Panc1 (cell line): ENCODE measurements at regions not wholly inside any gene's neighbourhood (a gene's known extent, or its start where the extent isn't known, plus 50 kb on each side); places are given as distances from the start of the nearest gene placed in this dataset.

Experiments used
- POLR2AphosphoS5 ChIP-seq: IDR thresholded peaks from 2 replicates; pipeline ENCODE4 v1.6.1; 2012; ENCODE audit warnings: mild to moderate bottlenecking, low read depth, low read length, moderate library complexity
- SIN3A ChIP-seq: IDR thresholded peaks from 2 replicates; pipeline ENCODE4 v1.6.1; 2012; ENCODE audit warnings: low read depth, mild to moderate bottlenecking, low read length, moderate library complexity, borderline replicate concordance; ENCODE audit not compliant: insufficient read depth
- TCF7L2 ChIP-seq: IDR thresholded peaks from 2 replicates; pipeline ENCODE4 v1.6.1; 2011; ENCODE audit warnings: mild to moderate bottlenecking, low read depth, low read length, inconsistent platforms
- TF ChIP-seq, protein P1 (sequence below): fragments of 450-650 bp; IDR thresholded peaks from 2 replicates; pipeline ENCODE4 v1.5.1; 2017; ENCODE audit warnings: mild to moderate bottlenecking
- TF ChIP-seq, protein P2 (sequence below), 2 experiments: IDR thresholded peaks; 2 replicates each; pipeline ENCODE4 v1.6.1; 2011 to 2012; ENCODE audit warnings: low read depth in 2 of 2, control low read depth in 1 of 2, low read length in 1 of 2, mild to moderate bottlenecking in 1 of 2, moderate library complexity in 1 of 2; ENCODE audit not compliant: insufficient read depth in 1 of 2

DNA sequence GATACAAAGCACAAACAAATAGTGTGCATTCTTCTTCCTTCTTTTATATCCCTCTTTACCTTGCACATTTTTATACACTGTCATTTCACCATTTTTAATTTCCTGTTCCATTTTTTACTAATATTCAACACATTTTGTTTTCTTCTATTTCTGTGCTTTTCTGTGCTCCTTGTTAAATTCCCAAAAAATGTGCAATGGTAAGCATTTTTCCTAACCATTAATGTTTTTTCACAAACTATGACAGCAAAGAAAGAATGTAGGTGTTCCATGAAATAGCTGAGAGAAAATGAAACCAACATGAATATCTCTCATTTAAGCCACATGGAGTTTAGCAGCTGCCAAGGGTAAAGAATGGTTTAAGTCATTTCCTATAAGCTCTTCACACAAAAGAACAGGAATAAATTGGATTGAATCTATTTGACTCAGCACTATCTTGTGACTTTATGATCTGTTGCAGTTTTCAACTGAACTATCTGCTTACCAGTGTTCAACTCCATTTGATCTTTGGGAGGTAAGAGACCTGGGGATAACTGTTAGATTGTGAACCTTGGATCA lies 145.7 kb upstream of the CDH19 start:
- TF ChIP-seq, protein P1, sequence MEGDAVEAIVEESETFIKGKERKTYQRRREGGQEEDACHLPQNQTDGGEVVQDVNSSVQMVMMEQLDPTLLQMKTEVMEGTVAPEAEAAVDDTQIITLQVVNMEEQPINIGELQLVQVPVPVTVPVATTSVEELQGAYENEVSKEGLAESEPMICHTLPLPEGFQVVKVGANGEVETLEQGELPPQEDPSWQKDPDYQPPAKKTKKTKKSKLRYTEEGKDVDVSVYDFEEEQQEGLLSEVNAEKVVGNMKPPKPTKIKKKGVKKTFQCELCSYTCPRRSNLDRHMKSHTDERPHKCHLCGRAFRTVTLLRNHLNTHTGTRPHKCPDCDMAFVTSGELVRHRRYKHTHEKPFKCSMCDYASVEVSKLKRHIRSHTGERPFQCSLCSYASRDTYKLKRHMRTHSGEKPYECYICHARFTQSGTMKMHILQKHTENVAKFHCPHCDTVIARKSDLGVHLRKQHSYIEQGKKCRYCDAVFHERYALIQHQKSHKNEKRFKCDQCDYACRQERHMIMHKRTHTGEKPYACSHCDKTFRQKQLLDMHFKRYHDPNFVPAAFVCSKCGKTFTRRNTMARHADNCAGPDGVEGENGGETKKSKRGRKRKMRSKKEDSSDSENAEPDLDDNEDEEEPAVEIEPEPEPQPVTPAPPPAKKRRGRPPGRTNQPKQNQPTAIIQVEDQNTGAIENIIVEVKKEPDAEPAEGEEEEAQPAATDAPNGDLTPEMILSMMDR = no peak
- TF ChIP-seq POLR2AphosphoS5 (no peak), SIN3A (no peak), TCF7L2 (no peak)
- TF ChIP-seq, protein P2, sequence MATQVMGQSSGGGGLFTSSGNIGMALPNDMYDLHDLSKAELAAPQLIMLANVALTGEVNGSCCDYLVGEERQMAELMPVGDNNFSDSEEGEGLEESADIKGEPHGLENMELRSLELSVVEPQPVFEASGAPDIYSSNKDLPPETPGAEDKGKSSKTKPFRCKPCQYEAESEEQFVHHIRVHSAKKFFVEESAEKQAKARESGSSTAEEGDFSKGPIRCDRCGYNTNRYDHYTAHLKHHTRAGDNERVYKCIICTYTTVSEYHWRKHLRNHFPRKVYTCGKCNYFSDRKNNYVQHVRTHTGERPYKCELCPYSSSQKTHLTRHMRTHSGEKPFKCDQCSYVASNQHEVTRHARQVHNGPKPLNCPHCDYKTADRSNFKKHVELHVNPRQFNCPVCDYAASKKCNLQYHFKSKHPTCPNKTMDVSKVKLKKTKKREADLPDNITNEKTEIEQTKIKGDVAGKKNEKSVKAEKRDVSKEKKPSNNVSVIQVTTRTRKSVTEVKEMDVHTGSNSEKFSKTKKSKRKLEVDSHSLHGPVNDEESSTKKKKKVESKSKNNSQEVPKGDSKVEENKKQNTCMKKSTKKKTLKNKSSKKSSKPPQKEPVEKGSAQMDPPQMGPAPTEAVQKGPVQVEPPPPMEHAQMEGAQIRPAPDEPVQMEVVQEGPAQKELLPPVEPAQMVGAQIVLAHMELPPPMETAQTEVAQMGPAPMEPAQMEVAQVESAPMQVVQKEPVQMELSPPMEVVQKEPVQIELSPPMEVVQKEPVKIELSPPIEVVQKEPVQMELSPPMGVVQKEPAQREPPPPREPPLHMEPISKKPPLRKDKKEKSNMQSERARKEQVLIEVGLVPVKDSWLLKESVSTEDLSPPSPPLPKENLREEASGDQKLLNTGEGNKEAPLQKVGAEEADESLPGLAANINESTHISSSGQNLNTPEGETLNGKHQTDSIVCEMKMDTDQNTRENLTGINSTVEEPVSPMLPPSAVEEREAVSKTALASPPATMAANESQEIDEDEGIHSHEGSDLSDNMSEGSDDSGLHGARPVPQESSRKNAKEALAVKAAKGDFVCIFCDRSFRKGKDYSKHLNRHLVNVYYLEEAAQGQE (IDR thresholded peaks at IDR 0.05; ENCODE audit: insufficient read depth in 1 of 2, low read depth in 2 of 2, low read length in 1 of 2) = no peak
